Caco-2 (cell line): ENCODE measurements at regions not wholly inside any gene's neighbourhood (a gene's known extent, or its start where the extent isn't known, plus 50 kb on each side); places are given as distances from the start of the nearest gene placed in this dataset.

Experiments
- BruUV-seq: library from RNA; stranded (reverse); fragments of 400-500 nt; replicated peaks from 2 replicates; lab custom pipeline; 2021; lab: Mats Ljungman, UMichigan
- CTCF ChIA-PET: fragments of 300-600 bp; sonication (Branson Sonifier 250); formaldehyde crosslinking; loops from one replicate; lab custom pipeline; 2022; ENCODE audit warnings: antibody characterized with exemption; lab: Charles Lee
- POLR2A ChIA-PET: fragments of 300-600 bp; sonication (Branson Sonifier 250); formaldehyde crosslinking; loops from one replicate; lab custom pipeline; 2022; ENCODE audit warnings: antibody characterized with exemption; lab: Charles Lee
- DNase-seq, 2 experiments: peaks; one replicate each; pipeline versions ENCODE4 v3.0.0 to v3.0.0-alpha.2; 2020 to 2022
- H3K27me3 ChIP-seq: replicated peaks from 2 replicates; pipeline ENCODE4 v1.6.0; 2011; ENCODE audit warnings: low read length; ENCODE audit not compliant: control insufficient read depth, insufficient read depth
- H3K36me3 ChIP-seq: 2 replicates; pipeline ENCODE4 v1.5.1; 2011; ENCODE audit warnings: low read length; ENCODE audit not compliant: control insufficient read depth, insufficient read depth
- H3K4me1 ChIP-seq: fragments of 250-450 bp; sonication (Bioruptor Pico); 2 replicates; pipeline ENCODE4 v1.5.1; 2020; ENCODE audit warnings: mild to moderate bottlenecking
- H3K4me3 ChIP-seq: 2 replicates; pipeline ENCODE4 v1.5.1; 2011; ENCODE audit warnings: low read depth, mild to moderate bottlenecking, control low read depth, low read length
- H3K9me3 ChIP-seq: fragments of 250-450 bp; sonication (Bioruptor Pico); 2 replicates; pipeline ENCODE4 v1.5.1; 2020; ENCODE audit warnings: mild to moderate bottlenecking, moderate library complexity
- H3K27ac Mint-ChIP-seq: one replicate; pipeline ENCODE4 v1.8.0; 2022; ENCODE audit warnings: mixed read lengths; ENCODE audit not compliant: unreplicated experiment
- H3K27me3 Mint-ChIP-seq: one replicate; pipeline ENCODE4 v1.8.0; 2022; ENCODE audit warnings: mixed read lengths; ENCODE audit not compliant: insufficient read depth, unreplicated experiment
- H3K36me3 Mint-ChIP-seq: one replicate; pipeline ENCODE4 v1.8.0; 2022; ENCODE audit warnings: mild to moderate bottlenecking, mixed read lengths; ENCODE audit not compliant: insufficient read depth, unreplicated experiment
- H3K4me1 Mint-ChIP-seq: one replicate; pipeline ENCODE4 v1.8.0; 2022; ENCODE audit warnings: low read depth, mixed read lengths; ENCODE audit not compliant: unreplicated experiment
- H3K4me3 Mint-ChIP-seq: one replicate; pipeline ENCODE4 v1.8.0; 2022; ENCODE audit warnings: mild to moderate bottlenecking, moderate library complexity, mixed read lengths; ENCODE audit not compliant: unreplicated experiment
- H3K9me3 Mint-ChIP-seq: one replicate; pipeline ENCODE4 v1.8.0; 2022; ENCODE audit warnings: mixed read lengths; ENCODE audit not compliant: unreplicated experiment
- CTCF ChIP-seq, 2 experiments: fragments of 200-600 bp in 1 of 2; IDR thresholded peaks; 1 replicate in 1 of 2; 2 replicates in 1 of 2; pipeline versions ENCODE4 v1.5.1 to v1.8.0; 2011 to 2022; ENCODE audit warnings: antibody characterized with exemption in 1 of 2, control low read depth in 1 of 2, inconsistent platforms in 1 of 2, low read depth in 1 of 2, low read length in 1 of 2, mild to moderate bottlenecking in 1 of 2, moderate library complexity in 1 of 2; ENCODE audit not compliant: insufficient read depth in 1 of 2, severe bottlenecking in 1 of 2, unreplicated experiment in 1 of 2
- intact Hi-C: fragments of 100-400 bp; cut with micrococcal nuclease; formaldehyde crosslinking; loops from one replicate; pipeline ENCODE4 v1.10.0; 2022; ENCODE audit not compliant: unreplicated experiment

- no peaks in the 10 kb centered on the region for H3K36me3 Mint-ChIP-seq
- peak overlapping the region; percentile 13 for H3K27ac Mint-ChIP-seq
- ChIA-PET POLR2A (no interaction called here), CTCF (no interaction called here)
- no peak overlapping the region for H3K4me3 Mint-ChIP-seq
- Histone ChIP-seq H3K27me3 (no peaks in the 10 kb centered on the region), H3K4me1 (peaks cover 24% of the 10 kb centered on the region), H3K9me3 (no peaks in the 10 kb centered on the region), H3K36me3 (no peaks in the 10 kb centered on the region), H3K4me3 (no peak overlapping the region)
- H3K4me1 Mint-ChIP-seq: peaks cover 8% of the 10 kb centered on the region
- H3K27me3 Mint-ChIP-seq: no peaks in the 10 kb centered on the region
- H3K9me3 Mint-ChIP-seq: no peaks in the 10 kb centered on the region
- BruUV-seq: no TSS peak
- no peak for DNase-seq
- intact Hi-C loops: no loop called here
- TF ChIP-seq CTCF (IDR thresholded peaks at IDR 0.05; ENCODE audit: insufficient read depth in 1 of 2, low read depth in 1 of 2, low read length in 1 of 2, severe bottlenecking in 1 of 2, unreplicated experiment in 1 of 2): no peak
Measured at GRCh38 chr7:94130716-94131115, 126.6 kb upstream of the BET1 start.

GRCh38 chr7:94133460-94133859 lies 129.3 kb upstream of the BET1 start:
- Mint-ChIP-seq H3K27me3 (peaks cover 2% of the 10 kb centered on the region), H3K4me1 (peaks cover 8% of the 10 kb centered on the region), H3K36me3 (no peaks in the 10 kb centered on the region), H3K27ac (no peak overlapping the region), H3K9me3 (no peaks in the 10 kb centered on the region), H3K4me3 (no peak overlapping the region)
- CTCF ChIA-PET: no interaction called here
- TF ChIP-seq CTCF (IDR thresholded peaks at IDR 0.05; ENCODE audit: insufficient read depth in 1 of 2, low read depth in 1 of 2, low read length in 1 of 2, severe bottlenecking in 1 of 2, unreplicated experiment in 1 of 2): no peak
- Histone ChIP-seq H3K9me3 (no peaks in the 10 kb centered on the region), H3K27me3 (no peaks in the 10 kb centered on the region), H3K36me3 (no peaks in the 10 kb centered on the region), H3K4me1 (peaks cover 22% of the 10 kb centered on the region), H3K4me3 (no peak overlapping the region)
- DNase-seq: no peak
- POLR2A ChIA-PET: no interaction called here
- intact Hi-C loops: no loop called here
- BruUV-seq: no TSS peak

GRCh38 chr7:94135180-94135579 lies 131.0 kb upstream of the BET1 start:
- Mint-ChIP-seq H3K27ac (no peak overlapping the region), H3K27me3 (peaks cover 12% of the 10 kb centered on the region), H3K9me3 (no peaks in the 10 kb centered on the region), H3K36me3 (no peaks in the 10 kb centered on the region), H3K4me3 (no peak overlapping the region), H3K4me1 (peaks cover 8% of the 10 kb centered on the region)
- BruUV-seq: no TSS peak
- ChIA-PET POLR2A (no interaction called here), CTCF (no interaction called here)
- H3K27me3 ChIP-seq: no peaks in the 10 kb centered on the region
- H3K4me3 ChIP-seq: no peak overlapping the region
- DNase-seq: no peak
- no peaks in the 10 kb centered on the region for H3K9me3 ChIP-seq
- TF ChIP-seq CTCF (IDR thresholded peaks at IDR 0.05; ENCODE audit: insufficient read depth in 1 of 2, low read depth in 1 of 2, low read length in 1 of 2, severe bottlenecking in 1 of 2, unreplicated experiment in 1 of 2): no peak
- intact Hi-C loops: no loop called here
- peaks cover 6% of the 10 kb centered on the region for H3K4me1 ChIP-seq
- H3K36me3 ChIP-seq: no peaks in the 10 kb centered on the region
